Panc1 (cell line): ENCODE measurements at regions not wholly inside any gene's neighbourhood (a gene's known extent, or its start where the extent isn't known, plus 50 kb on each side); places are given as distances from the start of the nearest gene placed in this dataset.

Source experiments
- ATAC-seq: fragments of 200-7000 bp; cut with Tn5 transposase; 2 replicates; pipeline ENCODE4 v1.9.1; 2020; ENCODE audit warnings: mild to moderate bottlenecking, moderate library complexity
- BruUV-seq: library from RNA; stranded (reverse); fragments of 400-500 nt; replicated peaks from 2 replicates; lab custom pipeline; 2021; lab: Mats Ljungman, UMichigan
- CTCF ChIA-PET: fragments of 300-600 bp; sonication (Branson Sonifier 250); formaldehyde crosslinking; loops from one replicate; lab custom pipeline; 2022; ENCODE audit warnings: antibody characterized with exemption; lab: Charles Lee
- POLR2A ChIA-PET: fragments of 300-600 bp; sonication (Branson Sonifier 250); formaldehyde crosslinking; loops from one replicate; lab custom pipeline; 2022; ENCODE audit warnings: antibody characterized with exemption; lab: Charles Lee
- DNase-seq: peaks from one replicate; pipeline ENCODE4 v3.0.0-alpha.2; 2010; ENCODE audit warnings: low read depth, low spot score
- H3K27ac ChIP-seq: 2 replicates; pipeline ENCODE4 v1.5.1; 2011; ENCODE audit warnings: mild to moderate bottlenecking, low read length, inconsistent platforms
- H3K27me3 ChIP-seq: fragments of 200-500 bp; sonication (Bioruptor generic); 2 replicates; pipeline ENCODE4 v1.6.0; 2014; ENCODE audit warnings: low read length, inconsistent platforms; ENCODE audit not compliant: control insufficient read depth, insufficient read depth
- H3K36me3 ChIP-seq: fragments of 200-500 bp; sonication (Bioruptor generic); 2 replicates; pipeline ENCODE4 v1.5.1; 2014; ENCODE audit warnings: inconsistent platforms, mild to moderate bottlenecking, low read length, moderate library complexity; ENCODE audit not compliant: control insufficient read depth, insufficient read depth
- H3K4me1 ChIP-seq: 2 replicates; pipeline ENCODE4 v1.5.1; 2011; ENCODE audit warnings: inconsistent platforms, mild to moderate bottlenecking, low read length, moderate library complexity; ENCODE audit not compliant: control insufficient read depth, insufficient read depth
- H3K4me3 ChIP-seq, 2 experiments: 2 replicates each; pipeline ENCODE4 v1.5.1; 2011 to 2012; ENCODE audit warnings: low read depth in 2 of 2, low read length in 2 of 2, mild to moderate bottlenecking in 2 of 2, inconsistent platforms in 1 of 2, moderate library complexity in 1 of 2
- H3K9me3 ChIP-seq: fragments of 200-500 bp; sonication (Bioruptor generic); 2 replicates; pipeline ENCODE4 v1.5.1; 2014; ENCODE audit warnings: low read depth, mild to moderate bottlenecking, inconsistent platforms, low read length, moderate library complexity; ENCODE audit not compliant: control insufficient read depth, insufficient read depth
- CTCF ChIP-seq: fragments of 450-650 bp; IDR thresholded peaks from 2 replicates; pipeline ENCODE4 v1.5.1; 2017; ENCODE audit warnings: mild to moderate bottlenecking
- POLR2AphosphoS5 ChIP-seq: IDR thresholded peaks from 2 replicates; pipeline ENCODE4 v1.6.1; 2012; ENCODE audit warnings: mild to moderate bottlenecking, low read depth, low read length, moderate library complexity
- REST ChIP-seq, 2 experiments: IDR thresholded peaks; 2 replicates each; pipeline ENCODE4 v1.6.1; 2011 to 2012; ENCODE audit warnings: low read depth in 2 of 2, control low read depth in 1 of 2, low read length in 1 of 2, mild to moderate bottlenecking in 1 of 2, moderate library complexity in 1 of 2; ENCODE audit not compliant: insufficient read depth in 1 of 2
- SIN3A ChIP-seq: IDR thresholded peaks from 2 replicates; pipeline ENCODE4 v1.6.1; 2012; ENCODE audit warnings: low read depth, mild to moderate bottlenecking, low read length, moderate library complexity, borderline replicate concordance; ENCODE audit not compliant: insufficient read depth
- TCF7L2 ChIP-seq: IDR thresholded peaks from 2 replicates; pipeline ENCODE4 v1.6.1; 2011; ENCODE audit warnings: mild to moderate bottlenecking, low read depth, low read length, inconsistent platforms
- in situ Hi-C: cut with HindIII; loops from 2 replicates; pipeline ENCODE4 v1.10.0; 2016; ENCODE audit warnings: low sequenced_read_pairs, low pct_unique_long_range_greater_than_20kb
- intact Hi-C: fragments of 100-400 bp; cut with micrococcal nuclease; formaldehyde crosslinking; loops from one replicate; pipeline ENCODE4 v1.10.0; 2022; ENCODE audit not compliant: unreplicated experiment

GRCh38 chr10:28214219-28214618, 88.6 kb downstream of the MPP7 start:
- Histone ChIP-seq H3K4me3 (no peak overlapping the region), H3K27me3 (no peaks in the 10 kb centered on the region), H3K27ac (no peak overlapping the region), H3K4me1 (no peaks in the 10 kb centered on the region), H3K36me3 (no peaks in the 10 kb centered on the region), H3K9me3 (no peaks in the 10 kb centered on the region)
- TF ChIP-seq REST (IDR thresholded peaks at IDR 0.05; ENCODE audit: insufficient read depth in 1 of 2, low read depth in 2 of 2, low read length in 1 of 2) = no peak
- no peak for TF ChIP-seq SIN3A
- no peak for TF ChIP-seq CTCF
- no peak for TF ChIP-seq POLR2AphosphoS5
- TF ChIP-seq TCF7L2 = no peak
- ATAC-seq = no peak
- DNase-seq = no peak
- intact Hi-C loops (no loop called here), in situ Hi-C loops (no loop called here)
- ChIA-PET POLR2A (no interaction called here), CTCF (no interaction called here)
- no TSS peak for BruUV-seq

- Histone ChIP-seq H3K4me1 (no peaks in the 10 kb centered on the region), H3K9me3 (no peaks in the 10 kb centered on the region), H3K4me3 (no peak overlapping the region), H3K27me3 (no peaks in the 10 kb centered on the region), H3K27ac (no peak overlapping the region), H3K36me3 (no peaks in the 10 kb centered on the region)
- CTCF ChIA-PET = no interaction called here
- POLR2A ChIA-PET = no interaction called here
- in situ Hi-C loops (no loop called here), intact Hi-C loops (no loop called here)
- ATAC-seq = no peak
- no TSS peak for BruUV-seq
- no peak for DNase-seq
- TF ChIP-seq SIN3A = no peak
- TF ChIP-seq CTCF = no peak
Observed at GRCh38 chr10:28211759-28212158, 91.1 kb downstream of the MPP7 start.

GRCh38 chr10:28207799-28208198, 95.1 kb downstream of the MPP7 start:
- H3K27ac ChIP-seq = no peak overlapping the region
- intact Hi-C loops (no loop called here), in situ Hi-C loops (no loop called here)

More at GRCh38 chr10:28207799-28208198, 95.1 kb downstream of the MPP7 start:
- ChIA-PET CTCF (no interaction called here), POLR2A (no interaction called here)
- DNase-seq (no peak), ATAC-seq (no peak)
- Histone ChIP-seq H3K36me3 (no peaks in the 10 kb centered on the region), H3K4me3 (no peak overlapping the region), H3K9me3 (no peaks in the 10 kb centered on the region), H3K27me3 (no peaks in the 10 kb centered on the region), H3K4me1 (no peaks in the 10 kb centered on the region)
- TF ChIP-seq TCF7L2 = no peak
- TF ChIP-seq CTCF = no peak
- no peak for TF ChIP-seq SIN3A
- no peak for TF ChIP-seq REST (IDR thresholded peaks at IDR 0.05; ENCODE audit: insufficient read depth in 1 of 2, low read depth in 2 of 2, low read length in 1 of 2)
- TF ChIP-seq POLR2AphosphoS5 = no peak
- BruUV-seq = no TSS peak
